Activated CD8-positive, alpha-beta memory T cell treated with anti-CD3 and anti-CD28 coated beads, Interleukin-2, amount 50 U/mL, for 48 hours (primary cell): ENCODE measurements at regions not wholly inside any gene's neighbourhood (a gene's known extent, or its start where the extent isn't known, plus 50 kb on each side); places are given as distances from the start of the nearest gene placed in this dataset.
"Not testable (repeated sequence)": the region's sequence is repeated elsewhere in the genome, so short reads cannot be mapped to it uniquely, and the experiment has no call there.

ENCODE experiments used
- DNase-seq: peaks from one replicate; pipeline ENCODE4 v3.0.0-alpha.2; 2020

GRCh38 chr2:59383473-59383872 lies 1142.3 kb upstream of the FANCL start:
- no peak for DNase-seq

GRCh38 chr2:59378127-59378526 lies 1137.0 kb upstream of the FANCL start:
- DNase-seq: no peak

GRCh38 chr2:59366288-59366687 lies 1125.2 kb upstream of the FANCL start:
- no peak for DNase-seq

GRCh38 chr2:59354498-59354897 lies 1113.4 kb upstream of the FANCL start:
- no peak for DNase-seq

- no peak for DNase-seq
These were observed 1112.3 kb upstream of the FANCL start for GRCh38 chr2:59353306-59353921.

GRCh38 chr2:59342166-59342565 lies 1101.0 kb upstream of the FANCL start:
- DNase-seq: no peak

- DNase-seq: no peak
These were observed 1098.7 kb upstream of the FANCL start for GRCh38 chr2:59339837-59340207.

- no peak for DNase-seq
These were observed 1098.2 kb upstream of the FANCL start for GRCh38 chr2:59339121-59339836.

GRCh38 chr2:59333007-59333406 lies 1091.9 kb upstream of the FANCL start:
- no peak for DNase-seq

GRCh38 chr2:59326581-59327365 lies 1085.6 kb upstream of the FANCL start:
- not testable (repeated sequence) for DNase-seq

GRCh38 chr2:59322870-59323269 lies 1081.7 kb upstream of the FANCL start:
- DNase-seq: no peak

- DNase-seq: no peak
These were observed 1080.9 kb upstream of the FANCL start for GRCh38 chr2:59322005-59322404.

- DNase-seq: no peak
These were observed 1073.1 kb upstream of the FANCL start for GRCh38 chr2:59314031-59314766.

GRCh38 chr2:59312967-59313940 lies 1072.1 kb upstream of the FANCL start:
- DNase-seq: no peak

GRCh38 chr2:59312029-59312428 lies 1070.9 kb upstream of the FANCL start:
- no peak for DNase-seq

GRCh38 chr2:59308108-59308507 lies 1067.0 kb upstream of the FANCL start:
- no peak for DNase-seq

- no peak for DNase-seq
These were observed 1066.1 kb upstream of the FANCL start for GRCh38 chr2:59307196-59307595.

- no peak for DNase-seq
These were observed 1062.1 kb upstream of the FANCL start for GRCh38 chr2:59303272-59303671.

- no peak for DNase-seq
These were observed 1061.6 kb upstream of the FANCL start for GRCh38 chr2:59302683-59303082.

- no peak for DNase-seq
These were observed 1060.6 kb upstream of the FANCL start for GRCh38 chr2:59301466-59302402.

GRCh38 chr2:59297816-59298215 lies 1056.7 kb upstream of the FANCL start:
- no peak for DNase-seq
